Urinary bladder (tissue), 3 donors: ENCODE measurements at regions not wholly inside any gene's neighbourhood (a gene's known extent, or its start where the extent isn't known, plus 50 kb on each side); places are given as distances from the start of the nearest gene placed in this dataset.

Source experiments
- DNase-seq: peaks from one replicate; pipeline ENCODE4 v3.0.0-alpha.2; 2015; ENCODE audit errors: extremely low spot score
- H3K27ac ChIP-seq: one replicate; pipeline ENCODE4 v1.5.1; 2013; ENCODE audit warnings: low read depth, mild to moderate bottlenecking, moderate library complexity
- H3K36me3 ChIP-seq: one replicate; pipeline ENCODE4 v1.6.1; 2013; ENCODE audit warnings: mild to moderate bottlenecking, moderate library complexity; ENCODE audit not compliant: insufficient read depth
- H3K4me1 ChIP-seq: one replicate; pipeline ENCODE4 v1.6.1; 2013; ENCODE audit warnings: mild to moderate bottlenecking, moderate library complexity; ENCODE audit not compliant: insufficient read depth
- H3K4me3 ChIP-seq: one replicate; pipeline ENCODE4 v1.5.1; 2013; ENCODE audit warnings: low read depth, low read length
- WGBS: extraction: QIAGEN DNeasy Blood & Tissue Kit; methylation state at CpG from one replicate; pipeline ENCODE4 v1.1.7; 2013; 5-methylcytosine and 5-hydroxymethylcytosine counted together
- donor health status: healthy with polysubstance abuse.
- donor health status: healthy.

DNA sequence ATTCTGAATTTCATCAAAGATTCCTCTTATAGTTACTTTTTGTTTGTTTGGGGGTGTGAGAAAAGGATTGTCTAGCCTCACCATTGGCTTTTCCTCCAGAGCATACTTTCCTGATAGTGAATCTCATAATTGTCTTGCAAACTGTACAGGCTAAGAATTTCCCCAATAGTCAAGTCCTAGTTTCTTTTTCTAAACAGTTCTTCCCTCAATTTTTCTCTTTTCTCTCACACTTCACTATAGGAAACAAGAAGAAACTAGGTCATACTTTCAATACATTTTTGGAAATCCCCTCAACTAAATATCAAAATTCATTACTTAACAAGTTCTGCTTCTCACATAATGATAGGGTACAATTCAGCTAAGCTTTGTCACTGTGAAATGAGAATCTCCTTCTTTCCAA is 241.9 kb downstream of the IL20RB start:
- Histone ChIP-seq H3K27ac (no peak overlapping the region), H3K36me3 (no peaks in the 10 kb centered on the region), H3K4me1 (no peaks in the 10 kb centered on the region), H3K4me3 (no peak overlapping the region)
- no peak for DNase-seq

GRCh38 chr3:137201066-137201465 is 243.3 kb downstream of the IL20RB start:
- no peak overlapping the region for H3K4me3 ChIP-seq
- H3K36me3 ChIP-seq, result no peaks in the 10 kb centered on the region
- no peak for DNase-seq
- 79% methylated on average over 3 of the region's 3 CpGs for WGBS
- peaks cover 2% of the 10 kb centered on the region for H3K4me1 ChIP-seq
- H3K27ac ChIP-seq, result no peak overlapping the region

DNA sequence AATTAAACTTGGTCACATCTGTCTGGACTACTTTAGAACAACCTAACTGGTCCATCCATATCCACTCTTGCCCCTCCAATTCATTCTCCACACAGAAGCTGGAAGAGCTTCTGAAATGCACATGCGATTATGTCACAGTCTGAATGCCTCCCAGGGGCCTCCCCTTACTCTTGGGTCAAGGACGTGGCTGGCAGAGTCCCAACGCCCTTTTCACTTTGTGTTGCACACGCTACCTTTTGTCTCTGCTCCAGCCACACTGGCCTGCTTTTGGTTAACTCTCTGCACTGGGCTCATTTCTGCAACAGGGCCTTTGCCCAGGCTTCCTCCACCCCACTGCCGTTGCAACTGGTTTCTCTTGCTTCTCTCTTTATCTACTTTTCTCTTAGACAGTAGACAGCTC is 245.2 kb downstream of the IL20RB start:
- Histone ChIP-seq H3K4me1 (peaks cover 2% of the 10 kb centered on the region), H3K36me3 (no peaks in the 10 kb centered on the region), H3K4me3 (no peak overlapping the region), H3K27ac (no peak overlapping the region)
- DNase-seq, result no peak
- WGBS, result 81% methylated on average over 5 of the region's 5 CpGs

DNA sequence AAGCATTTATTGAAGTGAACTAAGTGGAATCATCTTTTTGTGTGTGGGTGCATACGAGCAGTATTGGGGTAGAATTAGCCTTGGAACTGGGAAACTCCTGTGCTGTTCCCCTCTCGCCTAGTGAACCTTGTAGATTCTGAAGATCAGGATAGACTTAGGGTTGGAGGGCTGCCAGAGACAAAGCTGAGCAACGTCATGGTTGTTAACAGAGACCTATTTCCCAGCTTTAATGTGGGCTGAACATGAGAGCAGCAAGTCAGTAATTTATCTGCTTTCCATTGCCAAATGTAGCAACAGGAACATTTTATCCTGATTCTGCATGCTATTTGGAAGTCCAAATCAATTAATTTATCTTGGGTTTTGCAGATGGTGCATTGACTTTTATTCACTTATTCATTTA is 246.6 kb downstream of the IL20RB start:
- Histone ChIP-seq H3K27ac (no peak overlapping the region), H3K4me1 (peaks cover 2% of the 10 kb centered on the region), H3K36me3 (no peaks in the 10 kb centered on the region), H3K4me3 (no peak overlapping the region)
- 56% methylated on average over 3 of the region's 3 CpGs for WGBS
- no peak for DNase-seq

- H3K27ac ChIP-seq, result no peak overlapping the region
- no peak for DNase-seq
- no peaks in the 10 kb centered on the region for H3K36me3 ChIP-seq
- peaks cover 2% of the 10 kb centered on the region for H3K4me1 ChIP-seq
- 24% methylated on average over 5 of the region's 5 CpGs for WGBS
- H3K4me3 ChIP-seq, result no peak overlapping the region
These were observed 247.7 kb downstream of the IL20RB start for GRCh38 chr3:137205394-137206045.

DNA sequence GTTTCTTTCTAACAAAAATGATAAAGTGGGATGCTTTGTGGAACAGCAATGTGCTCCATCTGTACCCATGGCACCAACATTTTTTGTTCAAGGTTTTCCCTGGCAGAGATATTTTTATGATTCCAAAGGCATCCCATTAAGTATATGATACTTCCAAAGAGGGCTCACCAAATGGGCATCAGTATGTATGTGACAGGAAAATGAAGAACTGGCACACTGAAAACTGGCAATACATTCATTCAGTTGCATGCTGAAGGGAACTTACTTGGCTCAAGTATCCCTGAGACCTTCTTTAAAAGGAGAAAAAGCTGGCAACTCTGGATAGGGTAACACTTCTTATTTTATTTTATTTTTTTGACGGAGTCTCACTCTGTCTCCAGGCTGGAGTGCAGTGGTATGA is 249.8 kb downstream of the IL20RB start:
- peaks cover 2% of the 10 kb centered on the region for H3K4me1 ChIP-seq
- no peak for DNase-seq
- 100% methylated on average over 1 of the region's 1 CpG for WGBS
- H3K36me3 ChIP-seq, result no peaks in the 10 kb centered on the region
- H3K4me3 ChIP-seq, result no peak overlapping the region
- H3K27ac ChIP-seq, result no peak overlapping the region

- H3K27ac ChIP-seq, result no peak overlapping the region
- no peaks in the 10 kb centered on the region for H3K4me1 ChIP-seq
- 32% methylated on average over 5 of the region's 5 CpGs for WGBS
- peaks cover 2% of the 10 kb centered on the region for H3K36me3 ChIP-seq
- no peak for DNase-seq
- no peak overlapping the region for H3K4me3 ChIP-seq
These were observed 259.9 kb downstream of the IL20RB start for GRCh38 chr3:137217733-137218132.

- no peak overlapping the region for H3K27ac ChIP-seq
- no peak overlapping the region for H3K4me3 ChIP-seq
- peaks cover 2% of the 10 kb centered on the region for H3K36me3 ChIP-seq
- WGBS, result 60% methylated on average over 1 of the region's 1 CpG
- no peaks in the 10 kb centered on the region for H3K4me1 ChIP-seq
- DNase-seq, result no peak
These were observed 262.1 kb downstream of the IL20RB start for GRCh38 chr3:137219801-137220445.

- H3K4me3 ChIP-seq, result no peak overlapping the region
- DNase-seq, result no peak
- 54% methylated on average over 2 of the region's 2 CpGs for WGBS
These were observed 265.0 kb downstream of the IL20RB start for GRCh38 chr3:137222736-137223225.

GRCh38 chr3:137224464-137224863 is 266.7 kb downstream of the IL20RB start:
- no peaks in the 10 kb centered on the region for H3K4me1 ChIP-seq
- H3K36me3 ChIP-seq, result no peaks in the 10 kb centered on the region
- no peak overlapping the region for H3K4me3 ChIP-seq
- DNase-seq, result no peak
- WGBS, result 83% methylated on average over 3 of the region's 3 CpGs
- no peak overlapping the region for H3K27ac ChIP-seq

More at GRCh38 chr3:137222736-137223225, 265.0 kb downstream of the IL20RB start:
- H3K4me1 ChIP-seq, result no peaks in the 10 kb centered on the region
- no peak overlapping the region for H3K27ac ChIP-seq
- H3K36me3 ChIP-seq, result peaks cover 2% of the 10 kb centered on the region

- 81% methylated on average over 6 of the region's 6 CpGs for WGBS
- H3K4me3 ChIP-seq, result no peak overlapping the region
- no peaks in the 10 kb centered on the region for H3K4me1 ChIP-seq
- no peak for DNase-seq
- no peak overlapping the region for H3K27ac ChIP-seq
- H3K36me3 ChIP-seq, result no peaks in the 10 kb centered on the region
These were observed 285.1 kb downstream of the IL20RB start for GRCh38 chr3:137242836-137243400.

- Histone ChIP-seq H3K27ac (no peak overlapping the region), H3K36me3 (no peaks in the 10 kb centered on the region), H3K4me3 (no peak overlapping the region), H3K4me1 (no peaks in the 10 kb centered on the region)
- WGBS, result 67% methylated on average over 2 of the region's 2 CpGs
- DNase-seq, result no peak
These were observed 288.7 kb downstream of the IL20RB start for GRCh38 chr3:137246491-137246890.

GRCh38 chr3:137249311-137249940 is 291.6 kb downstream of the IL20RB start:
- no peak overlapping the region for H3K4me3 ChIP-seq
- no peaks in the 10 kb centered on the region for H3K4me1 ChIP-seq
- DNase-seq, result no peak
- no peaks in the 10 kb centered on the region for H3K36me3 ChIP-seq
- no peak overlapping the region for H3K27ac ChIP-seq

- WGBS, result 44% methylated on average over 3 of the region's 3 CpGs
- no peak overlapping the region for H3K27ac ChIP-seq
- H3K4me3 ChIP-seq, result no peak overlapping the region
- H3K4me1 ChIP-seq, result no peaks in the 10 kb centered on the region
- H3K36me3 ChIP-seq, result no peaks in the 10 kb centered on the region
- no peak for DNase-seq
These were observed 301.3 kb downstream of the IL20RB start for GRCh38 chr3:137259089-137259488.
